Colonic mucosa (tissue), 4 donors: ENCODE measurements at regions not wholly inside any gene's neighbourhood (a gene's known extent, or its start where the extent isn't known, plus 50 kb on each side); places are given as distances from the start of the nearest gene placed in this dataset.

Experiments used
- DNase-seq: peaks from one replicate; pipeline ENCODE4 v3.0.0-alpha.2; 2020
- H3K27ac ChIP-seq: fragments of 200-600 bp; one replicate; pipeline ENCODE4 v1.8.0; 2021
- H3K27me3 ChIP-seq: fragments of 200-600 bp; one replicate; pipeline ENCODE4 v1.8.0; 2021
- H3K36me3 ChIP-seq: fragments of 200-600 bp; one replicate; pipeline ENCODE4 v1.8.0; 2021
- H3K4me1 ChIP-seq: fragments of 200-600 bp; one replicate; pipeline ENCODE4 v1.8.0; 2021; ENCODE audit warnings: mild to moderate bottlenecking
- H3K4me3 ChIP-seq: fragments of 200-600 bp; one replicate; pipeline ENCODE4 v1.8.0; 2021
- H3K9ac ChIP-seq, 2 donors: one replicate each; pipeline ENCODE4 v1.7.0; 2013; ENCODE audit warnings: control low read depth in 2 of 2, low read depth in 2 of 2, low read length in 2 of 2
- H3K9me3 ChIP-seq: fragments of 200-600 bp; one replicate; pipeline ENCODE4 v1.8.0; 2021
- intact Hi-C: fragments of 100-400 bp; cut with DNase I; formaldehyde crosslinking; loops from one replicate; pipeline ENCODE4 v1.14.1; 2022
- TF ChIP-seq, protein P1 (sequence below): fragments of 200-600 bp; IDR thresholded peaks from one replicate; pipeline ENCODE4 v1.8.0; 2022; ENCODE audit warnings: antibody characterized with exemption, mild to moderate bottlenecking
- donor health status: healthy.
- donor health status: DM: no; HTN: no; CAD: no.
- donor health status: DM: no; HTN: no; CAD: no.

GRCh38 chr1:4128616-4129015 is 228.5 kb upstream of the C1orf174 start:
- H3K9me3 ChIP-seq, result no peaks in the 10 kb centered on the region
- H3K4me3 ChIP-seq, result no peak overlapping the region
- TF ChIP-seq, protein P1, sequence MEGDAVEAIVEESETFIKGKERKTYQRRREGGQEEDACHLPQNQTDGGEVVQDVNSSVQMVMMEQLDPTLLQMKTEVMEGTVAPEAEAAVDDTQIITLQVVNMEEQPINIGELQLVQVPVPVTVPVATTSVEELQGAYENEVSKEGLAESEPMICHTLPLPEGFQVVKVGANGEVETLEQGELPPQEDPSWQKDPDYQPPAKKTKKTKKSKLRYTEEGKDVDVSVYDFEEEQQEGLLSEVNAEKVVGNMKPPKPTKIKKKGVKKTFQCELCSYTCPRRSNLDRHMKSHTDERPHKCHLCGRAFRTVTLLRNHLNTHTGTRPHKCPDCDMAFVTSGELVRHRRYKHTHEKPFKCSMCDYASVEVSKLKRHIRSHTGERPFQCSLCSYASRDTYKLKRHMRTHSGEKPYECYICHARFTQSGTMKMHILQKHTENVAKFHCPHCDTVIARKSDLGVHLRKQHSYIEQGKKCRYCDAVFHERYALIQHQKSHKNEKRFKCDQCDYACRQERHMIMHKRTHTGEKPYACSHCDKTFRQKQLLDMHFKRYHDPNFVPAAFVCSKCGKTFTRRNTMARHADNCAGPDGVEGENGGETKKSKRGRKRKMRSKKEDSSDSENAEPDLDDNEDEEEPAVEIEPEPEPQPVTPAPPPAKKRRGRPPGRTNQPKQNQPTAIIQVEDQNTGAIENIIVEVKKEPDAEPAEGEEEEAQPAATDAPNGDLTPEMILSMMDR, result no peak
- no peaks in the 10 kb centered on the region for H3K27me3 ChIP-seq
- no peak overlapping the region for H3K27ac ChIP-seq
- intact Hi-C loops, result no loop called here
- no peaks in the 10 kb centered on the region for H3K4me1 ChIP-seq
- DNase-seq, result no peak
- no peak overlapping the region for H3K9ac ChIP-seq
- H3K36me3 ChIP-seq, result no peaks in the 10 kb centered on the region

DNA sequence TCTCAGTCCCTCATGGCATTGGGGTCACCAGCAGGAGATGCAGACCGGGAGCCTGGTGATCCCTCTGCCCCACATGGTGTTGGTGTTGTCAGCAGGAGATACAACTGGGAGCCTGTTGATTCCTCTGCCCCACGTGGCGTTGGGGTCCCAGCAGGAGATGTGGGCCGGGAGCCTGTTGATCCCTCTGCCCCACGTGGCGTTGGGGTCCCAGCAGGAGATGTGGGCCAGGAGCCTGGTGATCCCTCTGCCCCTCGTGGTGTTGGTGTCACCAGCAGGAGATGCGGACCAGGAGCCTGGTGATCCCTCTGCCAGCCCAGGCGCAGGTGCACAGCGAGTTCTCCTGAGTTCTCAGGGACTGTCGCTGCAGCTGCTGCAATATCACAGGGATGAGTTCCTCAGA is 229.6 kb upstream of the C1orf174 start:
- Histone ChIP-seq H3K4me3 (no peak overlapping the region), H3K4me1 (no peaks in the 10 kb centered on the region), H3K27ac (no peak overlapping the region), H3K9ac (no peak overlapping the region), H3K27me3 (no peaks in the 10 kb centered on the region), H3K36me3 (no peaks in the 10 kb centered on the region), H3K9me3 (no peaks in the 10 kb centered on the region)
- no peak for DNase-seq
- intact Hi-C loops, result no loop called here
- TF ChIP-seq, protein P1, result no peak

GRCh38 chr1:4130096-4130495 is 230.0 kb upstream of the C1orf174 start:
- no peak for DNase-seq
- H3K4me1 ChIP-seq, result no peaks in the 10 kb centered on the region
- H3K9me3 ChIP-seq, result no peaks in the 10 kb centered on the region
- TF ChIP-seq, protein P1, result no peak
- intact Hi-C loops, result no loop called here
- H3K27ac ChIP-seq, result no peak overlapping the region
- H3K36me3 ChIP-seq, result no peaks in the 10 kb centered on the region
- H3K9ac ChIP-seq, result no peak overlapping the region
- H3K4me3 ChIP-seq, result no peak overlapping the region
- no peaks in the 10 kb centered on the region for H3K27me3 ChIP-seq

- Histone ChIP-seq H3K36me3 (no peaks in the 10 kb centered on the region), H3K27me3 (no peaks in the 10 kb centered on the region), H3K27ac (no peak overlapping the region), H3K9me3 (no peaks in the 10 kb centered on the region), H3K9ac (no peak overlapping the region), H3K4me3 (no peak overlapping the region), H3K4me1 (no peaks in the 10 kb centered on the region)
- intact Hi-C loops, result no loop called here
- TF ChIP-seq, protein P1, result no peak
- no peak for DNase-seq
Measured at GRCh38 chr1:4131734-4132133, 231.7 kb upstream of the C1orf174 start.

GRCh38 chr1:4132352-4133296 is 232.6 kb upstream of the C1orf174 start:
- Histone ChIP-seq H3K4me1 (no peaks in the 10 kb centered on the region), H3K27ac (no peak overlapping the region), H3K36me3 (no peaks in the 10 kb centered on the region), H3K9ac (no peak overlapping the region), H3K27me3 (no peaks in the 10 kb centered on the region), H3K9me3 (no peaks in the 10 kb centered on the region), H3K4me3 (no peak overlapping the region)
- intact Hi-C loops, result no loop called here
- TF ChIP-seq, protein P1, result no peak
- no peak for DNase-seq
